H1 (cell line): ENCODE measurements at regions not wholly inside any gene's neighbourhood (a gene's known extent, or its start where the extent isn't known, plus 50 kb on each side); places are given as distances from the start of the nearest gene placed in this dataset.
A peak's percentile ranks its signal among the peaks of the same experiment; 100 is the strongest.

Source experiments
- CTCF ChIA-PET: fragments of 300-600 bp; sonication (Branson Sonifier 250); formaldehyde crosslinking; loops from one replicate; lab custom pipeline; 2021; ENCODE audit not compliant: partially characterized antibody; lab: Charles Lee
- POLR2A ChIA-PET: fragments of 300-600 bp; sonication (Branson Sonifier 250); formaldehyde crosslinking; loops from one replicate; lab custom pipeline; 2021; ENCODE audit warnings: inconsistent platforms; ENCODE audit not compliant: partially characterized antibody; lab: Charles Lee
- DNase-seq, 2 experiments: peaks; one replicate each; pipeline versions ENCODE4 v3.0.0 to v3.0.0-alpha.2; 2010 to 2022; ENCODE audit warnings: low spot score in 2 of 2, low read depth in 1 of 2, mixed read lengths in 1 of 2
- FAIRE-seq: peaks from 2 replicates; lab custom pipeline; 2011; peaks lifted over from hg19 to GRCh38; lab: Jason Lieb, UNC
- H2AFZ ChIP-seq: 2 replicates; pipeline ENCODE4 v1.8.1; 2012; ENCODE audit warnings: low read length, inconsistent platforms
- H2AK5ac ChIP-seq: 2 replicates; pipeline ENCODE4 v1.6.1; 2013; ENCODE audit warnings: low read depth, low read length
- H2BK120ac ChIP-seq: replicated peaks from 2 replicates; pipeline ENCODE3; 2013; ENCODE audit warnings: low read depth, low read length, inconsistent platforms
- H2BK12ac ChIP-seq: 2 replicates; pipeline ENCODE4 v1.6.1; 2013; ENCODE audit warnings: low read depth, low read length
- H2BK15ac ChIP-seq: 2 replicates; pipeline ENCODE4 v1.6.1; 2013; ENCODE audit warnings: low read length
- H2BK20ac ChIP-seq: 2 replicates; pipeline ENCODE4 v1.6.1; 2013; ENCODE audit warnings: low read length
- H2BK5ac ChIP-seq: 2 replicates; pipeline ENCODE4 v1.6.1; 2013; ENCODE audit warnings: low read depth, low read length
- H3K14ac ChIP-seq: 2 replicates; pipeline ENCODE4 v1.6.1; 2013; ENCODE audit warnings: inconsistent platforms; ENCODE audit not compliant: insufficient read length
- H3K18ac ChIP-seq: 2 replicates; pipeline ENCODE4 v1.6.1; 2013; ENCODE audit warnings: low read length; ENCODE audit errors: extremely low read depth
- H3K23ac ChIP-seq: 2 replicates; pipeline ENCODE4 v1.6.1; 2013; ENCODE audit warnings: inconsistent platforms; ENCODE audit not compliant: insufficient read length
- H3K23me2 ChIP-seq: 2 replicates; pipeline ENCODE4 v1.6.1; 2013; ENCODE audit warnings: low read depth, low read length
- H3K27ac ChIP-seq: 2 replicates; pipeline ENCODE4 v1.6.1; 2011; ENCODE audit warnings: low read depth, low read length, inconsistent platforms
- H3K27me3 ChIP-seq, 4 experiments: replicated peaks in 1 of 4; 1 replicate in 1 of 4; 2 replicates in 3 of 4; pipeline versions ENCODE4 v1.6.1 to v1.8.1; 2011 to 2013; ENCODE audit warnings: low read length in 3 of 4, mild to moderate bottlenecking in 3 of 4, inconsistent platforms in 2 of 4, mixed read lengths in 2 of 4, moderate library complexity in 1 of 4; ENCODE audit not compliant: control insufficient read depth in 3 of 4, insufficient read depth in 3 of 4; ENCODE audit errors: extremely low read depth in 1 of 4
- H3K36me3 ChIP-seq, 4 experiments: 2 replicates each; pipeline versions ENCODE4 v1.6.1 to v1.8.1; 2011 to 2013; ENCODE audit warnings: mild to moderate bottlenecking in 4 of 4, low read length in 3 of 4, moderate library complexity in 2 of 4, control low read depth in 1 of 4, inconsistent platforms in 1 of 4; ENCODE audit not compliant: insufficient read depth in 4 of 4, control insufficient read depth in 2 of 4
- H3K4ac ChIP-seq: replicated peaks from 2 replicates; pipeline ENCODE3; 2013; ENCODE audit warnings: low read length, low read depth, mixed read lengths, inconsistent platforms; ENCODE audit not compliant: insufficient read length
- H3K4me1 ChIP-seq, 4 experiments: replicated peaks in 1 of 4; 1 replicate in 1 of 4; 2 replicates in 3 of 4; pipeline versions ENCODE4 v1.6.1 to v1.8.1; 2011 to 2013; ENCODE audit warnings: low read length in 3 of 4, inconsistent platforms in 2 of 4, mixed read lengths in 1 of 4; ENCODE audit not compliant: insufficient read depth in 4 of 4, control insufficient read depth in 3 of 4
- H3K4me2 ChIP-seq, 2 experiments: 2 replicates each; pipeline versions ENCODE4 v1.6.1 to v1.8.1; 2011 to 2013; ENCODE audit warnings: low read depth in 2 of 2, low read length in 2 of 2, control low read depth in 1 of 2, inconsistent platforms in 1 of 2, mild to moderate bottlenecking in 1 of 2; ENCODE audit not compliant: insufficient read depth in 1 of 2
- H3K4me3 ChIP-seq, 4 experiments: fragments of 200-600, 300-600 bp in 1 of 4; sonication (generic), shearing (Covaris generic), sonication (Bioruptor Twin) in 1 of 4; 2 replicates each; pipeline versions ENCODE4 v1.5.1 to v1.8.1; 2011 to 2016; ENCODE audit warnings: low read length in 4 of 4, low read depth in 3 of 4, control low read depth in 2 of 4, inconsistent platforms in 2 of 4, mild to moderate bottlenecking in 2 of 4, mixed read lengths in 1 of 4, moderate library complexity in 1 of 4; ENCODE audit not compliant: insufficient read depth in 2 of 4; ENCODE audit errors: extremely low read depth in 1 of 4
- H3K56ac ChIP-seq: replicated peaks from 2 replicates; pipeline ENCODE3; 2013; ENCODE audit warnings: low read depth, mild to moderate bottlenecking, mixed read lengths, low read length, inconsistent platforms; ENCODE audit not compliant: insufficient read length
- H3K79me1 ChIP-seq: 2 replicates; pipeline ENCODE4 v1.6.1; 2013; ENCODE audit warnings: low read depth, low read length, control low read depth
- H3K79me2 ChIP-seq, 2 experiments: 2 replicates each; pipeline versions ENCODE4 v1.6.1 to v1.8.1; 2012 to 2013; ENCODE audit warnings: low read length in 2 of 2, mild to moderate bottlenecking in 2 of 2, inconsistent platforms in 1 of 2; ENCODE audit not compliant: insufficient read depth in 2 of 2, control insufficient read depth in 1 of 2
- H3K9ac ChIP-seq, 4 experiments: replicated peaks in 1 of 4; 1 replicate in 1 of 4; 2 replicates in 3 of 4; pipeline versions ENCODE4 v1.6.1 to v1.8.1; 2011 to 2013; ENCODE audit warnings: low read depth in 3 of 4, low read length in 3 of 4, control low read depth in 2 of 4, mild to moderate bottlenecking in 2 of 4, moderate library complexity in 2 of 4, inconsistent platforms in 1 of 4; ENCODE audit errors: extremely low read depth in 1 of 4
- H3K9me3 ChIP-seq, 2 experiments: 2 replicates each; pipeline versions ENCODE4 v1.6.1 to v1.8.1; 2012 to 2013; ENCODE audit warnings: mild to moderate bottlenecking in 2 of 2, moderate library complexity in 2 of 2, control low read depth in 1 of 2, inconsistent platforms in 1 of 2, low read depth in 1 of 2, low read length in 1 of 2, mixed read lengths in 1 of 2; ENCODE audit not compliant: insufficient read depth in 2 of 2
- H4K20me1 ChIP-seq, 2 experiments: replicated peaks in 1 of 2; 2 replicates each; pipeline versions ENCODE3 to v1.8.1; 2011 to 2013; ENCODE audit warnings: inconsistent platforms in 2 of 2, low read length in 2 of 2, mild to moderate bottlenecking in 1 of 2; ENCODE audit not compliant: insufficient read depth in 2 of 2, control insufficient read depth in 1 of 2
- H4K5ac ChIP-seq: 2 replicates; pipeline ENCODE4 v1.6.1; 2013; ENCODE audit warnings: low read length, low read depth, mixed read lengths, inconsistent platforms; ENCODE audit not compliant: insufficient read length
- H4K8ac ChIP-seq: 2 replicates; pipeline ENCODE4 v1.8.0; 2013; ENCODE audit warnings: mild to moderate bottlenecking, moderate library complexity, low read length, inconsistent platforms; ENCODE audit not compliant: insufficient read depth; ENCODE audit errors: extremely low read depth
- H4K91ac ChIP-seq: replicated peaks from 2 replicates; pipeline ENCODE3; 2013; ENCODE audit warnings: low read length, mixed read lengths, inconsistent platforms; ENCODE audit not compliant: insufficient read length
- ATF2 ChIP-seq: IDR thresholded peaks from 2 replicates; pipeline ENCODE4 v1.6.1; 2012; ENCODE audit warnings: low read length, inconsistent platforms
- CBX8 ChIP-seq: fragments of 300-800, 300-1000 bp; sonication (generic); IDR thresholded peaks from 2 replicates; pipeline ENCODE4 v1.7.1; 2016; ENCODE audit warnings: low read depth, low read length, borderline replicate concordance
- EZH2 ChIP-seq: fragments of 200-600 bp; sonication (generic); IDR thresholded peaks from 2 replicates; pipeline ENCODE4 v1.7.1; 2012; ENCODE audit warnings: low read depth, mild to moderate bottlenecking, moderate library complexity, low read length, inconsistent platforms; ENCODE audit not compliant: severe bottlenecking
- NANOG ChIP-seq: IDR thresholded peaks from 2 replicates; pipeline ENCODE4 v1.6.1; 2011; ENCODE audit warnings: low read length, low read depth, mild to moderate bottlenecking, inconsistent platforms; ENCODE audit not compliant: insufficient read depth, poor library complexity, severe bottlenecking
- NRF1 ChIP-seq: IDR thresholded peaks from 2 replicates; pipeline ENCODE4 v1.6.1; 2011; ENCODE audit warnings: mild to moderate bottlenecking, low read depth, low read length, improper control_type of control experiment
- PHF8 ChIP-seq: fragments of 200-600 bp; sonication (generic); conservative IDR thresholded peaks from 2 replicates; pipeline ENCODE4 v1.7.1; 2012; ENCODE audit warnings: low read depth, mild to moderate bottlenecking, inconsistent platforms, low read length, moderate library complexity
- POLR2A ChIP-seq, 2 experiments: IDR thresholded peaks; 1 replicate in 1 of 2; 2 replicates in 1 of 2; pipeline ENCODE4 v1.6.1; 2011; ENCODE audit warnings: low read depth in 2 of 2, low read length in 2 of 2, mild to moderate bottlenecking in 2 of 2; ENCODE audit errors: control extremely low read depth in 1 of 2
- POLR2AphosphoS5 ChIP-seq: IDR thresholded peaks from 2 replicates; pipeline ENCODE4 v1.6.1; 2011; ENCODE audit warnings: low read depth, low read length
- RXRA ChIP-seq: IDR thresholded peaks from 2 replicates; pipeline ENCODE4 v1.6.1; 2011; ENCODE audit warnings: low read depth, mild to moderate bottlenecking, low read length, moderate library complexity; ENCODE audit not compliant: insufficient read depth
- SIRT6 ChIP-seq: IDR thresholded peaks from one replicate; pipeline ENCODE4 v1.7.1; 2012; ENCODE audit warnings: low read length, inconsistent platforms
- SRF ChIP-seq: IDR thresholded peaks from 2 replicates; pipeline ENCODE4 v1.6.1; 2011; ENCODE audit warnings: mild to moderate bottlenecking, low read depth, low read length, moderate library complexity
- YY1 ChIP-seq: IDR thresholded peaks from 2 replicates; pipeline ENCODE4 v1.6.1; 2011; ENCODE audit warnings: low read depth, mild to moderate bottlenecking, low read length
- WGBS, 2 experiments: shearing (Covaris generic) in 1 of 2; methylation state at CpG; one replicate each; pipeline versions ENCODE4 v1.1.6 to v1.1.7; 2013 to 2015; ENCODE audit warnings: low lambda C conversion rate in 2 of 2, mixed read lengths in 2 of 2, inconsistent platforms in 1 of 2, low coverage in 1 of 2, missing lambda C conversion rate in 1 of 2; ENCODE audit not compliant: insufficient replicate concordance in 2 of 2, insufficient coverage in 1 of 2, insufficient read length in 1 of 2; ENCODE audit errors: extremely low coverage in 1 of 2, missing lambda C conversion rate in 1 of 2; 5-methylcytosine and 5-hydroxymethylcytosine counted together

DNA sequence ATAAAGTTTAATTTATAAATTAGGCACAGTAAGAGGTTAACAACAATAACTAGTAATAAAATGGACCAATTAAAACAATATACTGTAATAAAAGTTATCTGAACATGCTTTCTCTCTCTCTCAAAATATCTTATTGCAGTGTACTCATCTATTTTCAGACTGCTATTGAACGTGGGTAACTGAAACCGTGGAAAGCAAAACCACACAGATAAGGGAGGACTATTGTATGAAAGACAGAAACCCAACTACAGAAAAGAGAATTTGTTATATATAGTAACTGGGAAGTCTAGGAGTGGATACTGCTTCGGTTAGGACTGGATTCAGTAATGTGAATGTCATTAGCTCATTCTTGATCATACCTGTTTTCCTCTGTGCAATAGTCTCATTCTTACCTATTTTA, 119.3 kb upstream of the DAZL start:
- Histone ChIP-seq H3K27ac (no peak overlapping the region), H3K9ac (no peak overlapping the region)
- POLR2A ChIA-PET, result no interaction called here

More for the DNA sequence above, 119.3 kb upstream of the DAZL start:
- H2BK15ac ChIP-seq, result no peak overlapping the region
- peak overlapping the region; percentile 10 for H2BK120ac ChIP-seq
- H3K23me2 ChIP-seq, result no peaks in the 10 kb centered on the region
- H4K5ac ChIP-seq, result no peak overlapping the region
- no peaks in the 10 kb centered on the region for H3K27me3 ChIP-seq
- no peak overlapping the region for H2AK5ac ChIP-seq
- DNase-seq, result no peak
- no peak overlapping the region for H4K91ac ChIP-seq
- peaks cover 10 to 16% of the 10 kb centered on the region in 2 experiments for H3K9me3 ChIP-seq
- no peak overlapping the region for H3K18ac ChIP-seq
- FAIRE-seq, result no peak
- H2BK12ac ChIP-seq, result no peak overlapping the region
- no peak overlapping the region for H2AFZ ChIP-seq
- WGBS, 2 experiments, result 77% methylated on average over 3 of the region's 3 CpGs; no CpG with 5 or more reads in 1 of the 2 experiments
- TF ChIP-seq SRF, result no peak
- TF ChIP-seq YY1, result no peak
- no peak for TF ChIP-seq NANOG
- TF ChIP-seq SIRT6, result no peak
- no peak for TF ChIP-seq EZH2
- no peak for TF ChIP-seq PHF8
- no peak for TF ChIP-seq POLR2AphosphoS5
- TF ChIP-seq RXRA, result no peak
- TF ChIP-seq CBX8, result no peak
- no peak for TF ChIP-seq ATF2
- TF ChIP-seq POLR2A (IDR thresholded peaks at IDR 0.05; ENCODE audit: control extremely low read depth in 1 of 2, low read depth in 2 of 2, low read length in 2 of 2), result no peak
- no peak for TF ChIP-seq NRF1
- TF ChIP-seq, all 59 proteins: peak for 0
- Histone ChIP-seq H2BK5ac (no peak overlapping the region), H3K23ac (no peak overlapping the region), H3K14ac (no peak overlapping the region), H4K8ac (no peak overlapping the region), H3K36me3 (peaks cover 0 to 6% (median 0%) of the 10 kb centered on the region in 4 experiments; a peak in 3 of 8 replicates), H3K4ac (no peak overlapping the region), H3K4me3 (no peak overlapping the region), H3K79me2 (no peaks in the 10 kb centered on the region), H4K20me1 (no peaks in the 10 kb centered on the region), H3K56ac (no peak overlapping the region), H3K4me2 (no peak overlapping the region), H3K4me1 (peaks cover 0 to 8% (median under 1%) of the 10 kb centered on the region in 4 experiments; a peak in 2 of 7 replicates), H2BK20ac (no peak overlapping the region), H3K79me1 (no peaks in the 10 kb centered on the region)
- CTCF ChIA-PET, result interaction anchor here (0.7 to 2.8 kb wide), 12 partner anchors 10 to 307 kb away, joined by 3 to 15 read pairs (median 6); no protein-coding TSS in a partner anchor
